H1 (cell line): ENCODE measurements at regions not wholly inside any gene's neighbourhood (a gene's known extent, or its start where the extent isn't known, plus 50 kb on each side); places are given as distances from the start of the nearest gene placed in this dataset.

Experiments
- CTCF ChIA-PET: fragments of 300-600 bp; sonication (Branson Sonifier 250); formaldehyde crosslinking; loops from one replicate; lab custom pipeline; 2021; ENCODE audit not compliant: partially characterized antibody; lab: Charles Lee
- POLR2A ChIA-PET: fragments of 300-600 bp; sonication (Branson Sonifier 250); formaldehyde crosslinking; loops from one replicate; lab custom pipeline; 2021; ENCODE audit warnings: inconsistent platforms; ENCODE audit not compliant: partially characterized antibody; lab: Charles Lee
- DNase-seq, 2 experiments: peaks; one replicate each; pipeline versions ENCODE4 v3.0.0 to v3.0.0-alpha.2; 2010 to 2022; ENCODE audit warnings: low spot score in 2 of 2, low read depth in 1 of 2, mixed read lengths in 1 of 2
- FAIRE-seq: peaks from 2 replicates; lab custom pipeline; 2011; peaks lifted over from hg19 to GRCh38; lab: Jason Lieb, UNC
- H2AFZ ChIP-seq: 2 replicates; pipeline ENCODE4 v1.8.1; 2012; ENCODE audit warnings: low read length, inconsistent platforms
- H2AK5ac ChIP-seq: 2 replicates; pipeline ENCODE4 v1.6.1; 2013; ENCODE audit warnings: low read depth, low read length
- H2BK120ac ChIP-seq: replicated peaks from 2 replicates; pipeline ENCODE3; 2013; ENCODE audit warnings: low read depth, low read length, inconsistent platforms
- H2BK12ac ChIP-seq: 2 replicates; pipeline ENCODE4 v1.6.1; 2013; ENCODE audit warnings: low read depth, low read length
- H2BK15ac ChIP-seq: 2 replicates; pipeline ENCODE4 v1.6.1; 2013; ENCODE audit warnings: low read length
- H2BK20ac ChIP-seq: 2 replicates; pipeline ENCODE4 v1.6.1; 2013; ENCODE audit warnings: low read length
- H2BK5ac ChIP-seq: 2 replicates; pipeline ENCODE4 v1.6.1; 2013; ENCODE audit warnings: low read depth, low read length
- H3K14ac ChIP-seq: 2 replicates; pipeline ENCODE4 v1.6.1; 2013; ENCODE audit warnings: inconsistent platforms; ENCODE audit not compliant: insufficient read length
- H3K18ac ChIP-seq: 2 replicates; pipeline ENCODE4 v1.6.1; 2013; ENCODE audit warnings: low read length; ENCODE audit errors: extremely low read depth
- H3K23ac ChIP-seq: 2 replicates; pipeline ENCODE4 v1.6.1; 2013; ENCODE audit warnings: inconsistent platforms; ENCODE audit not compliant: insufficient read length
- H3K23me2 ChIP-seq: 2 replicates; pipeline ENCODE4 v1.6.1; 2013; ENCODE audit warnings: low read depth, low read length
- H3K27ac ChIP-seq: 2 replicates; pipeline ENCODE4 v1.6.1; 2011; ENCODE audit warnings: low read depth, low read length, inconsistent platforms
- H3K27me3 ChIP-seq, 4 experiments: replicated peaks in 1 of 4; 1 replicate in 1 of 4; 2 replicates in 3 of 4; pipeline versions ENCODE4 v1.6.1 to v1.8.1; 2011 to 2013; ENCODE audit warnings: low read length in 3 of 4, mild to moderate bottlenecking in 3 of 4, inconsistent platforms in 2 of 4, mixed read lengths in 2 of 4, moderate library complexity in 1 of 4; ENCODE audit not compliant: control insufficient read depth in 3 of 4, insufficient read depth in 3 of 4; ENCODE audit errors: extremely low read depth in 1 of 4
- H3K36me3 ChIP-seq, 4 experiments: 2 replicates each; pipeline versions ENCODE4 v1.6.1 to v1.8.1; 2011 to 2013; ENCODE audit warnings: mild to moderate bottlenecking in 4 of 4, low read length in 3 of 4, moderate library complexity in 2 of 4, control low read depth in 1 of 4, inconsistent platforms in 1 of 4; ENCODE audit not compliant: insufficient read depth in 4 of 4, control insufficient read depth in 2 of 4
- H3K4ac ChIP-seq: replicated peaks from 2 replicates; pipeline ENCODE3; 2013; ENCODE audit warnings: low read length, low read depth, mixed read lengths, inconsistent platforms; ENCODE audit not compliant: insufficient read length
- H3K4me1 ChIP-seq, 4 experiments: replicated peaks in 1 of 4; 1 replicate in 1 of 4; 2 replicates in 3 of 4; pipeline versions ENCODE4 v1.6.1 to v1.8.1; 2011 to 2013; ENCODE audit warnings: low read length in 3 of 4, inconsistent platforms in 2 of 4, mixed read lengths in 1 of 4; ENCODE audit not compliant: insufficient read depth in 4 of 4, control insufficient read depth in 3 of 4
- H3K4me2 ChIP-seq, 2 experiments: 2 replicates each; pipeline versions ENCODE4 v1.6.1 to v1.8.1; 2011 to 2013; ENCODE audit warnings: low read depth in 2 of 2, low read length in 2 of 2, control low read depth in 1 of 2, inconsistent platforms in 1 of 2, mild to moderate bottlenecking in 1 of 2; ENCODE audit not compliant: insufficient read depth in 1 of 2
- H3K4me3 ChIP-seq, 4 experiments: fragments of 200-600, 300-600 bp in 1 of 4; sonication (generic), shearing (Covaris generic), sonication (Bioruptor Twin) in 1 of 4; 2 replicates each; pipeline versions ENCODE4 v1.5.1 to v1.8.1; 2011 to 2016; ENCODE audit warnings: low read length in 4 of 4, low read depth in 3 of 4, control low read depth in 2 of 4, inconsistent platforms in 2 of 4, mild to moderate bottlenecking in 2 of 4, mixed read lengths in 1 of 4, moderate library complexity in 1 of 4; ENCODE audit not compliant: insufficient read depth in 2 of 4; ENCODE audit errors: extremely low read depth in 1 of 4
- H3K56ac ChIP-seq: replicated peaks from 2 replicates; pipeline ENCODE3; 2013; ENCODE audit warnings: low read depth, mild to moderate bottlenecking, mixed read lengths, low read length, inconsistent platforms; ENCODE audit not compliant: insufficient read length
- H3K79me1 ChIP-seq: 2 replicates; pipeline ENCODE4 v1.6.1; 2013; ENCODE audit warnings: low read depth, low read length, control low read depth
- H3K79me2 ChIP-seq, 2 experiments: 2 replicates each; pipeline versions ENCODE4 v1.6.1 to v1.8.1; 2012 to 2013; ENCODE audit warnings: low read length in 2 of 2, mild to moderate bottlenecking in 2 of 2, inconsistent platforms in 1 of 2; ENCODE audit not compliant: insufficient read depth in 2 of 2, control insufficient read depth in 1 of 2
- H3K9ac ChIP-seq, 4 experiments: replicated peaks in 1 of 4; 1 replicate in 1 of 4; 2 replicates in 3 of 4; pipeline versions ENCODE4 v1.6.1 to v1.8.1; 2011 to 2013; ENCODE audit warnings: low read depth in 3 of 4, low read length in 3 of 4, control low read depth in 2 of 4, mild to moderate bottlenecking in 2 of 4, moderate library complexity in 2 of 4, inconsistent platforms in 1 of 4; ENCODE audit errors: extremely low read depth in 1 of 4
- H3K9me3 ChIP-seq, 2 experiments: 2 replicates each; pipeline versions ENCODE4 v1.6.1 to v1.8.1; 2012 to 2013; ENCODE audit warnings: mild to moderate bottlenecking in 2 of 2, moderate library complexity in 2 of 2, control low read depth in 1 of 2, inconsistent platforms in 1 of 2, low read depth in 1 of 2, low read length in 1 of 2, mixed read lengths in 1 of 2; ENCODE audit not compliant: insufficient read depth in 2 of 2
- H4K20me1 ChIP-seq, 2 experiments: replicated peaks in 1 of 2; 2 replicates each; pipeline versions ENCODE3 to v1.8.1; 2011 to 2013; ENCODE audit warnings: inconsistent platforms in 2 of 2, low read length in 2 of 2, mild to moderate bottlenecking in 1 of 2; ENCODE audit not compliant: insufficient read depth in 2 of 2, control insufficient read depth in 1 of 2
- H4K5ac ChIP-seq: 2 replicates; pipeline ENCODE4 v1.6.1; 2013; ENCODE audit warnings: low read length, low read depth, mixed read lengths, inconsistent platforms; ENCODE audit not compliant: insufficient read length
- H4K8ac ChIP-seq: 2 replicates; pipeline ENCODE4 v1.8.0; 2013; ENCODE audit warnings: mild to moderate bottlenecking, moderate library complexity, low read length, inconsistent platforms; ENCODE audit not compliant: insufficient read depth; ENCODE audit errors: extremely low read depth
- H4K91ac ChIP-seq: replicated peaks from 2 replicates; pipeline ENCODE3; 2013; ENCODE audit warnings: low read length, mixed read lengths, inconsistent platforms; ENCODE audit not compliant: insufficient read length
- BACH1 ChIP-seq: IDR thresholded peaks from 2 replicates; pipeline ENCODE4 v1.6.1; 2012; ENCODE audit warnings: low read length, improper control_type of control experiment
- CHD1 ChIP-seq: IDR thresholded peaks from 2 replicates; pipeline ENCODE4 v1.6.1; 2012; ENCODE audit warnings: low read depth, low read length, improper control_type of control experiment
- CHD2 ChIP-seq: IDR thresholded peaks from 2 replicates; pipeline ENCODE4 v1.6.1; 2012; ENCODE audit warnings: low read length, improper control_type of control experiment
- CTBP2 ChIP-seq: IDR thresholded peaks from 2 replicates; pipeline ENCODE4 v1.7.0; 2011; ENCODE audit warnings: borderline replicate concordance, mild to moderate bottlenecking, moderate library complexity, mixed read lengths, low read length; ENCODE audit not compliant: insufficient read depth, insufficient read length
- EZH2 ChIP-seq: fragments of 200-600 bp; sonication (generic); IDR thresholded peaks from 2 replicates; pipeline ENCODE4 v1.7.1; 2012; ENCODE audit warnings: low read depth, mild to moderate bottlenecking, moderate library complexity, low read length, inconsistent platforms; ENCODE audit not compliant: severe bottlenecking
- KDM4A ChIP-seq: IDR thresholded peaks from one replicate; pipeline ENCODE4 v1.7.1; 2012; ENCODE audit warnings: low read depth, mild to moderate bottlenecking, moderate library complexity, low read length, inconsistent platforms; ENCODE audit not compliant: severe bottlenecking
- RBBP5 ChIP-seq: IDR thresholded peaks from 2 replicates; pipeline ENCODE4 v1.7.1; 2012; ENCODE audit warnings: low read depth, mild to moderate bottlenecking, inconsistent platforms, low read length, moderate library complexity, borderline replicate concordance
- SUZ12 ChIP-seq: fragments of 200-600 bp; sonication (generic); IDR thresholded peaks from 2 replicates; pipeline ENCODE4 v1.6.1; 2012; ENCODE audit warnings: mild to moderate bottlenecking, inconsistent platforms, low read length, moderate library complexity, mixed read lengths
- WGBS, 2 experiments: shearing (Covaris generic) in 1 of 2; methylation state at CpG; one replicate each; pipeline versions ENCODE4 v1.1.6 to v1.1.7; 2013 to 2015; ENCODE audit warnings: low lambda C conversion rate in 2 of 2, mixed read lengths in 2 of 2, inconsistent platforms in 1 of 2, low coverage in 1 of 2, missing lambda C conversion rate in 1 of 2; ENCODE audit not compliant: insufficient replicate concordance in 2 of 2, insufficient coverage in 1 of 2, insufficient read length in 1 of 2; ENCODE audit errors: extremely low coverage in 1 of 2, missing lambda C conversion rate in 1 of 2; 5-methylcytosine and 5-hydroxymethylcytosine counted together

GRCh38 chr3:43994657-43995546, 246.8 kb upstream of the TOPAZ1 start:
- ChIA-PET POLR2A (interaction anchor here (1.2 to 2.4 kb wide), 2 partner anchors 24 to 70 kb away, joined by 3 to 6 read pairs; no protein-coding TSS in a partner anchor), CTCF (interaction anchor here (0.7 to 1.6 kb wide), 4 partner anchors 16 to 160 kb away, joined by 3 to 4 read pairs (median 4); no protein-coding TSS in a partner anchor)
- H3K79me1 ChIP-seq, result no peaks in the 10 kb centered on the region
- H3K4ac ChIP-seq, result no peak overlapping the region
- H3K4me2 ChIP-seq, result peak overlapping the region; percentile 91 to 100
- WGBS, 2 experiments, result 2% methylated on average over 55 of the region's 73 CpGs; no CpG with 5 or more reads in 1 of the 2 experiments
- no peak overlapping the region for H3K23ac ChIP-seq
- no peak for TF ChIP-seq CHD1
- TF ChIP-seq CHD2, result no peak
- TF ChIP-seq BACH1, result peak; percentile 39; the same call in 1 of the 2 replicates
- peak; percentile 69 for TF ChIP-seq EZH2
- peak; percentile 61 for TF ChIP-seq KDM4A
- peak; percentile 88; the same call in 1 of the 2 replicates for TF ChIP-seq SUZ12
- TF ChIP-seq RBBP5, result peak; percentile 76; the same call in 1 of the 2 replicates
- TF ChIP-seq CTBP2, result peak; percentile 36
- H3K56ac ChIP-seq, result no peak overlapping the region
- peak in 1 of 2 experiments; percentile 68 for DNase-seq
- H2BK120ac ChIP-seq, result peak overlapping the region; percentile 72
- no peak overlapping the region for H3K14ac ChIP-seq
- H2BK5ac ChIP-seq, result peak overlapping the region; percentile 44; the same call in 1 of the 2 replicates
- H4K91ac ChIP-seq, result no peak overlapping the region
- H3K4me3 ChIP-seq, result peak overlapping the region; percentile 48 to 75 (median 65)
- no peak overlapping the region for H2AK5ac ChIP-seq
- no peaks in the 10 kb centered on the region for H3K79me2 ChIP-seq
- FAIRE-seq, result peak; percentile 68
- H2BK20ac ChIP-seq, result no peak overlapping the region
- peak overlapping the region; percentile 35; the same call in 1 of the 2 replicates for H4K8ac ChIP-seq
- peak overlapping the region; percentile 46; the same call in 1 of the 2 replicates for H2BK15ac ChIP-seq
- H3K27ac ChIP-seq, result no peak overlapping the region
- H3K4me1 ChIP-seq, result peaks cover 0 to 31% (median 17%) of the 10 kb centered on the region in 4 experiments; a peak in 6 of 7 replicates
- H4K5ac ChIP-seq, result no peak overlapping the region
- H3K18ac ChIP-seq, result peak overlapping the region; percentile 87
- no peaks in the 10 kb centered on the region for H4K20me1 ChIP-seq
- peak overlapping the region; percentile 84; the same call in 1 of the 2 replicates for H2BK12ac ChIP-seq
- H3K27me3 ChIP-seq, result peaks cover 40 to 70% (median 66%) of the 10 kb centered on the region in 4 experiments
- H3K9ac ChIP-seq, result no peak overlapping the region
- peaks cover 0 to 2% of the 10 kb centered on the region in 2 experiments; a peak in 2 of 4 replicates for H3K9me3 ChIP-seq
- peak overlapping the region; percentile 61; the same call in 1 of the 2 replicates for H2AFZ ChIP-seq
- peaks cover 48% of the 10 kb centered on the region for H3K23me2 ChIP-seq
- H3K36me3 ChIP-seq, result no peaks in the 10 kb centered on the region; a peak in 1 of 8 replicates
